Loucy (cell line): ENCODE measurements at regions not wholly inside any gene's neighbourhood (a gene's known extent, or its start where the extent isn't known, plus 50 kb on each side); places are given as distances from the start of the nearest gene placed in this dataset.

Experiments
- CTCF ChIP-seq: fragments of 200-600 bp; sonication (generic); conservative IDR thresholded peaks from 2 replicates; pipeline ENCODE4 v1.5.1; 2014; ENCODE audit warnings: mild to moderate bottlenecking, antibody characterized with exemption, low read length
- EZH2phosphoT487 ChIP-seq: fragments of 200-600 bp; IDR thresholded peaks from 2 replicates; pipeline ENCODE4 v1.6.1; 2018; ENCODE audit warnings: antibody characterized with exemption, mild to moderate bottlenecking, moderate library complexity, borderline replicate concordance

GRCh38 chr5:109950634-109951033, 260.9 kb downstream of the MAN2A1 start:
- no peak for TF ChIP-seq CTCF
- TF ChIP-seq EZH2phosphoT487, result no peak
